ENCODE measurements at regions not wholly inside any gene's neighbourhood (a gene's known extent, or its start where the extent isn't known, plus 50 kb on each side); places are given as distances from the start of the nearest gene placed in this dataset.

DNA sequence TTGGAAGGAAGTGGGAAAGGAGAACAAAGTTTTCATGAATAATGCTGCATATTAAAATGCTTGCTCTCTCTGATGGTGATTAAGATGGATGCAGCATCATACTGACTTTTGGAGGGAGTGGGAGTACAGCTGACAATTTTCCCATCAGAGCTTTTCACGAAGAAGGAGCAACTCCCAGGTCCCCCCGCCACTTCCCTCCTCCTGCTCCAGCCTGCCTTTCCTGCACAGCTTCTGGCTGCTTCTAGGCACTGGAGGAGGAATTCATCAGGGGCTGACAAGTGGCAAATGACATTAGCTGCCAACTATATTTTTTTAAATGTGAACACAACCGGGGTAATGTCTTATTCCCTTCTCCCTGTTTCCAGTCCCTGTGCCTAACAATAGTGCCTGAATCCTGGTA is 477.9 kb downstream of the SHISA9 start:
- TF ChIP-seq ZNF350 (tag by site-specific recombination; IDR thresholded peaks at IDR 0.05) (no peak), ZNF561 (tag by site-specific recombination; IDR thresholded peaks at IDR 0.05; ENCODE audit: borderline replicate concordance) (no peak), ZNF202 (tag by site-specific recombination; IDR thresholded peaks at IDR 0.05; ENCODE audit: borderline replicate concordance) (no peak), SETDB1 (IDR thresholded peaks at IDR 0.05; ENCODE audit: insufficient read length, low read length) (no peak), ZNF600 (tag by site-specific recombination; IDR thresholded peaks at IDR 0.05) (no peak), ZNF585B (tag by site-specific recombination; IDR thresholded peaks at IDR 0.05) (no peak), ZNF175 (tag by site-specific recombination; IDR thresholded peaks at IDR 0.05) (no peak), ZNF843 (tag by site-specific recombination; IDR thresholded peaks at IDR 0.05) (no peak), ZNF501 (tag by site-specific recombination; IDR thresholded peaks at IDR 0.05) (no peak), TRIM28 (IDR thresholded peaks at IDR 0.05; ENCODE audit: borderline replicate concordance, low read length) (no peak)
- TF ChIP-seq, protein P1, sequence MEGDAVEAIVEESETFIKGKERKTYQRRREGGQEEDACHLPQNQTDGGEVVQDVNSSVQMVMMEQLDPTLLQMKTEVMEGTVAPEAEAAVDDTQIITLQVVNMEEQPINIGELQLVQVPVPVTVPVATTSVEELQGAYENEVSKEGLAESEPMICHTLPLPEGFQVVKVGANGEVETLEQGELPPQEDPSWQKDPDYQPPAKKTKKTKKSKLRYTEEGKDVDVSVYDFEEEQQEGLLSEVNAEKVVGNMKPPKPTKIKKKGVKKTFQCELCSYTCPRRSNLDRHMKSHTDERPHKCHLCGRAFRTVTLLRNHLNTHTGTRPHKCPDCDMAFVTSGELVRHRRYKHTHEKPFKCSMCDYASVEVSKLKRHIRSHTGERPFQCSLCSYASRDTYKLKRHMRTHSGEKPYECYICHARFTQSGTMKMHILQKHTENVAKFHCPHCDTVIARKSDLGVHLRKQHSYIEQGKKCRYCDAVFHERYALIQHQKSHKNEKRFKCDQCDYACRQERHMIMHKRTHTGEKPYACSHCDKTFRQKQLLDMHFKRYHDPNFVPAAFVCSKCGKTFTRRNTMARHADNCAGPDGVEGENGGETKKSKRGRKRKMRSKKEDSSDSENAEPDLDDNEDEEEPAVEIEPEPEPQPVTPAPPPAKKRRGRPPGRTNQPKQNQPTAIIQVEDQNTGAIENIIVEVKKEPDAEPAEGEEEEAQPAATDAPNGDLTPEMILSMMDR (tag by site-specific recombination; IDR thresholded peaks at IDR 0.05), result no peak
- TF ChIP-seq, protein P2, sequence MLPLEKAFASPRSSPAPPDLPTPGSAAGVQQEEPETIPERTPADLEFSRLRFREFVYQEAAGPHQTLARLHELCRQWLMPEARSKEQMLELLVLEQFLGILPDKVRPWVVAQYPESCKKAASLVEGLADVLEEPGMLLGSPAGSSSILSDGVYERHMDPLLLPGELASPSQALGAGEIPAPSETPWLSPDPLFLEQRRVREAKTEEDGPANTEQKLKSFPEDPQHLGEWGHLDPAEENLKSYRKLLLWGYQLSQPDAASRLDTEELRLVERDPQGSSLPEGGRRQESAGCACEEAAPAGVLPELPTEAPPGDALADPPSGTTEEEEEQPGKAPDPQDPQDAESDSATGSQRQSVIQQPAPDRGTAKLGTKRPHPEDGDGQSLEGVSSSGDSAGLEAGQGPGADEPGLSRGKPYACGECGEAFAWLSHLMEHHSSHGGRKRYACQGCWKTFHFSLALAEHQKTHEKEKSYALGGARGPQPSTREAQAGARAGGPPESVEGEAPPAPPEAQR (tag by site-specific recombination; IDR thresholded peaks at IDR 0.05), result no peak
- TF ChIP-seq, protein P3, sequence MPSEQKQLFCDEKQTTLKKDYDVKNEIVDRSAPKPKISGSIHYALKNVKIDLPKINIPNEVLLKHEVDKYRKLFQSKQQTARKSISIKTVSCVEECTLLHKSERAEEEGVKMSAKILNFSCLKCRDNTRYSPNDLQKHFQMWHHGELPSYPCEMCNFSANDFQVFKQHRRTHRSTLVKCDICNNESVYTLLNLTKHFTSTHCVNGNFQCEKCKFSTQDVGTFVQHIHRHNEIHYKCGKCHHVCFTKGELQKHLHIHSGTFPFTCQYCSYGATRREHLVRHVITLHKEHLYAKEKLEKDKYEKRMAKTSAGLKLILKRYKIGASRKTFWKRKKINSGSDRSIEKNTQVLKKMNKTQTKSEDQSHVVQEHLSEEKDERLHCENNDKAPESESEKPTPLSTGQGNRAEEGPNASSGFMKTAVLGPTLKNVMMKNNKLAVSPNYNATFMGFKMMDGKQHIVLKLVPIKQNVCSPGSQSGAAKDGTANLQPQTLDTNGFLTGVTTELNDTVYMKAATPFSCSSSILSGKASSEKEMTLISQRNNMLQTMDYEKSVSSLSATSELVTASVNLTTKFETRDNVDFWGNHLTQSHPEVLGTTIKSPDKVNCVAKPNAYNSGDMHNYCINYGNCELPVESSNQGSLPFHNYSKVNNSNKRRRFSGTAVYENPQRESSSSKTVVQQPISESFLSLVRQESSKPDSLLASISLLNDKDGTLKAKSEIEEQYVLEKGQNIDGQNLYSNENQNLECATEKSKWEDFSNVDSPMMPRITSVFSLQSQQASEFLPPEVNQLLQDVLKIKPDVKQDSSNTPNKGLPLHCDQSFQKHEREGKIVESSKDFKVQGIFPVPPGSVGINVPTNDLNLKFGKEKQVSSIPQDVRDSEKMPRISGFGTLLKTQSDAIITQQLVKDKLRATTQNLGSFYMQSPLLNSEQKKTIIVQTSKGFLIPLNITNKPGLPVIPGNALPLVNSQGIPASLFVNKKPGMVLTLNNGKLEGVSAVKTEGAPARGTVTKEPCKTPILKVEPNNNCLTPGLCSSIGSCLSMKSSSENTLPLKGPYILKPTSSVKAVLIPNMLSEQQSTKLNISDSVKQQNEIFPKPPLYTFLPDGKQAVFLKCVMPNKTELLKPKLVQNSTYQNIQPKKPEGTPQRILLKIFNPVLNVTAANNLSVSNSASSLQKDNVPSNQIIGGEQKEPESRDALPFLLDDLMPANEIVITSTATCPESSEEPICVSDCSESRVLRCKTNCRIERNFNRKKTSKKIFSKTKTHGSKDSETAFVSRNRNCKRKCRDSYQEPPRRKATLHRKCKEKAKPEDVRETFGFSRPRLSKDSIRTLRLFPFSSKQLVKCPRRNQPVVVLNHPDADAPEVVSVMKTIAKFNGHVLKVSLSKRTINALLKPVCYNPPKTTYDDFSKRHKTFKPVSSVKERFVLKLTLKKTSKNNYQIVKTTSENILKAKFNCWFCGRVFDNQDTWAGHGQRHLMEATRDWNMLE (tag by site-specific recombination; conservative IDR thresholded peaks at IDR 0.05; ENCODE audit: low read depth), result no peak
